GM19238 (cell line): ENCODE measurements at regions not wholly inside any gene's neighbourhood (a gene's known extent, or its start where the extent isn't known, plus 50 kb on each side); places are given as distances from the start of the nearest gene placed in this dataset.
"Not testable (repeated sequence)": the region's sequence is repeated elsewhere in the genome, so short reads cannot be mapped to it uniquely, and the experiment has no call there.

ENCODE experiments used
- DNase-seq: peaks from one replicate; pipeline ENCODE4 v3.0.0; 2011; ENCODE audit warnings: low spot score; ENCODE audit not compliant: insufficient read length

- DNase-seq: no peak
These were observed 398.9 kb downstream of the RPS24 start for GRCh38 chr10:78432583-78432982.

GRCh38 chr10:78433076-78433595 is 399.5 kb downstream of the RPS24 start:
- DNase-seq: no peak

GRCh38 chr10:78433766-78434535 is 400.3 kb downstream of the RPS24 start:
- no peak for DNase-seq

GRCh38 chr10:78434886-78435285 is 401.2 kb downstream of the RPS24 start:
- no peak for DNase-seq

GRCh38 chr10:78435484-78436221 is 402.0 kb downstream of the RPS24 start:
- no peak for DNase-seq

- DNase-seq: no peak
These were observed 402.5 kb downstream of the RPS24 start for GRCh38 chr10:78436222-78436573.

GRCh38 chr10:78436706-78437406 is 403.2 kb downstream of the RPS24 start:
- no peak for DNase-seq

- no peak for DNase-seq
These were observed 403.7 kb downstream of the RPS24 start for GRCh38 chr10:78437407-78437768.

- no peak for DNase-seq
These were observed 404.6 kb downstream of the RPS24 start for GRCh38 chr10:78437998-78438906.

- DNase-seq: no peak
These were observed 405.5 kb downstream of the RPS24 start for GRCh38 chr10:78438907-78439809.

GRCh38 chr10:78441010-78441409 is 407.3 kb downstream of the RPS24 start:
- DNase-seq: no peak

- DNase-seq: no peak
These were observed 408.0 kb downstream of the RPS24 start for GRCh38 chr10:78441694-78442093.

GRCh38 chr10:78442836-78443550 is 409.3 kb downstream of the RPS24 start:
- DNase-seq: no peak

- DNase-seq: no peak
These were observed 410.4 kb downstream of the RPS24 start for GRCh38 chr10:78443900-78444571.

GRCh38 chr10:78444741-78445140 is 411.1 kb downstream of the RPS24 start:
- DNase-seq: not testable (repeated sequence)

- no peak for DNase-seq
These were observed 411.6 kb downstream of the RPS24 start for GRCh38 chr10:78445308-78445707.

- no peak for DNase-seq
These were observed 414.8 kb downstream of the RPS24 start for GRCh38 chr10:78448470-78448869.

GRCh38 chr10:78448994-78449418 is 415.3 kb downstream of the RPS24 start:
- no peak for DNase-seq

GRCh38 chr10:78449554-78449953 is 415.9 kb downstream of the RPS24 start:
- DNase-seq: no peak
